HG03097 (cell line): ENCODE measurements at regions not wholly inside any gene's neighbourhood (a gene's known extent, or its start where the extent isn't known, plus 50 kb on each side); places are given as distances from the start of the nearest gene placed in this dataset.

Experiments used
- ATAC-seq: cut with Tn5 transposase; IDR thresholded peaks from one replicate; pipeline ENCODE4 v1.9.1; 2021; ENCODE audit not compliant: unreplicated experiment, low FRiP score

- no peak for ATAC-seq
Observed at GRCh38 chr10:111432588-111432987, 355.8 kb downstream of the ADRA2A start.

DNA sequence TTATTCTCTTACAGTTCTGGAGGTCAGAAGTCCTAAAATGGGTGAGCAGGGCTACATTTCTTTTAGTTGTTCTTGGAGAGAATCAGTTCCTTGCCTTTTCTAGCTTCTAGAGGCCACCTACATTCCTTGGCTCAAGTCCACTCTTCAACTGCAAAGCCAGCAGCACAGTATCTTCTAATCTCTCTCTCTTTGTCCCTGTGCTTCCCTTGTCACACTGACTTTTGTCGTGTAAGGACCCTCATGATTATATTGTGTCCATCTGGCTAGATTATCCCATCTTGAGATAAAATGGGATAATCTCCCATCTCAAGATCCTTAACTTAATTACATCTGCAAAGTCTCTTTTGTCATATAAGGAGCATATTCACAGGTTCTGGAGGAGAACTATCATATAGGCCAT lies 359.0 kb downstream of the ADRA2A start:
- no peak for ATAC-seq

- ATAC-seq = no peak
Observed at GRCh38 chr10:111439034-111439842, 362.4 kb downstream of the ADRA2A start.

GRCh38 chr10:111440501-111440900 lies 363.7 kb downstream of the ADRA2A start:
- ATAC-seq = no peak

GRCh38 chr10:111445667-111446066 lies 368.8 kb downstream of the ADRA2A start:
- ATAC-seq = no peak

DNA sequence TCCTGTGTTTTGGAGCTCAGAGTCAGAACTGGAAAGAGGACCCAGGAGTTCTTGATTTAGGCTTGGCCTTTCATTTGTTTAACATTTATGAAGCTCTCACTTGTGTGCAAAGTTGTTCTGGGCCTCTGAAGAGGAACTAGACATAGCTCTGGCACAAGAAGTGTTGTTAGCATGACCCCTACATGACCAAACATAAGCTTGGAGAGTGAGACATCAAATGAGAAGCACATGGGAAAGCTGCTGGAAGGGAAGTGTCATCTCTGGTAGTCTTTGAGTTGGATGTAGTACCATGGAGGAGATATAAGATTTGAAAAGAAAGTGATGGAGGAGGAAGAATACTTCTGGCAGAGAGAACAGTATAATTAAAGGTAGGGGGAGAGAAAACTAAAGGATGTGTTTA lies 370.1 kb downstream of the ADRA2A start:
- no peak for ATAC-seq

- no peak for ATAC-seq
Observed at GRCh38 chr10:111452153-111452552, 375.3 kb downstream of the ADRA2A start.

DNA sequence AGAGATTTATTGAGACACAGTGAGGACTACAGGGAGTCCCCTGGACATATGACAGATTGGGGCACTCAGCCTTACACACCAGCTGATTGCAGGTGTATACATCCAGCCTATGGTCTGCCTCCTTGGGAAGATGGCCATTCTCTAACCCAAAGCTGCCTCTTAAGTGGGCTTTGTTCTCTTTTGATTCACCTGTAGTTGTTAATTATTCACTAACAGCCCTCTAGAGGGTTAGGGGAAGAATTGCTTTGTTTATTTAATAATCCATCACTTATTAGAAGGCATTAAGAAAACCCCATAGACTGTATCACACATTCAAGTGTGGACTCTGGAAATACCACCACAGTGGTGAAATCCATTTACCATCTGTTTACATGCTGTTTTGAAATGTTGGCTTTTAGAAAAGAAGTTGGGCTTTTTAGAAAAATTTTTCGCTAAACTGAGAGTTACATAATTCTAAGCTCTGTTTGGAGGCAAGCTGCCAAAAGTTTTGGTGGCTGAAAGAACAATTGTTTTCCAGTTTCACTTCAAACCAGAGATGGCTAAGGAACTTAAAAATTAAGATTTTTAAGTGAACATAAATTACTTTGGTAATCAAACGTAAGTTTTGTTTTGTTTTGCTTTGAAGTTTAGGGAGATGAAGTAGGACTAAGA lies 379.1 kb downstream of the ADRA2A start:
- no peak for ATAC-seq

DNA sequence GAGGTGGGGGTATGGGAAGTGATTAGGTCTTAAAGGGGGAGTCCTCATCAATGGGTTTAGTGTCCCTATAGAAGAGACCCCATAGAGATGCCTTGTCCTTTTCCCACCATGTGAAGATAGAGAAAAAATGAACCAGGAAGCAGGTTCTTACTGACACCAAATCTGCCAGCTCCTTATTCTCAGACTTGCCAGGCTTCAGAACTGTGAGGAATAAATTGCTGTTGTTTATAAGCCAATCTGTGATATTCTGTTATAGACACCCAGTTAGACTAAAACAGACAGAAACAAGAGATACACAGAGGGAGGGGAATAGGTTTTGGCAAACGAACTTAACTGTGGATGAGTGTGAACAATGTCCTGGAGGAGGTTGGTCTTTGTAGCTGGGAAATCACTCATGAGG lies 381.4 kb downstream of the ADRA2A start:
- ATAC-seq = no peak

DNA sequence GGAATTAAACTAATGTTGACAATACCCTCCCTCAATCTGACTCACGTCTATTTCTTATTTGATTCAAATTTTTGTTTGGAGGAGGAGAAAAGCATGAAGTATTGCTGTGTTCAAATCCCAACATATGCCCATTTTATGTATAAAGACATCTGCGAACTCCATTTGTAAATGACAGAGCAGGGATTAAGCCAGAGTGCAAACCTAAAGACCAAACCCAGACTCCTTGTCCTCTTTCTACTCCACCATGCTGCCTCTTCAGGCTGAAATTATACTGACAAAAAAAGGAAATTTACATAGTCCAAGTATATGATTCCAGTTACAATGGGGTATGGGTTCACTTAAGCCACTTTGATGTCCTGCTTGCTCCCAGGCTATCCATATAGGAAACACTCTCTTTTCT lies 383.1 kb downstream of the ADRA2A start:
- ATAC-seq = no peak

GRCh38 chr10:111472445-111472844 lies 395.6 kb downstream of the ADRA2A start:
- no peak for ATAC-seq

- no peak for ATAC-seq
Observed at GRCh38 chr10:111473361-111473760, 396.5 kb downstream of the ADRA2A start.

DNA sequence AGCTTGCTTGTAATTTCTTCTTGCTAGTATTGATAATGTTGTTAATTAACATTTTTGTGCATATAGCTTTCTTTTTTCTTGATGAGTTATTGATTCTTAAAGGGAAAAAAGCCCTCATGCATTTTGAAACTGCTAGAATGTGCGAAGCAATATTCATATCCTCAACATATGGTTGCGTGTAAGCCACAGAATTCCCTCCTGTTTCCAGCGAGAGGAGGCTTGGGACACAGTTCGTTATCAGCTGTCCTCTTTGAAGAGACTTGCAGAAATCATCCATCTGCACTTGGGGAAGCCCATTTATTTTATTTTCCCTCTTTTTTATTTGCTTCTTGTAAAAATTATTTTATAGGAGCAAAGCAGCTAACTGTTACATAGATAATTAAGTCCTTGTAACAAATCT lies 398.0 kb downstream of the ADRA2A start:
- ATAC-seq = no peak

DNA sequence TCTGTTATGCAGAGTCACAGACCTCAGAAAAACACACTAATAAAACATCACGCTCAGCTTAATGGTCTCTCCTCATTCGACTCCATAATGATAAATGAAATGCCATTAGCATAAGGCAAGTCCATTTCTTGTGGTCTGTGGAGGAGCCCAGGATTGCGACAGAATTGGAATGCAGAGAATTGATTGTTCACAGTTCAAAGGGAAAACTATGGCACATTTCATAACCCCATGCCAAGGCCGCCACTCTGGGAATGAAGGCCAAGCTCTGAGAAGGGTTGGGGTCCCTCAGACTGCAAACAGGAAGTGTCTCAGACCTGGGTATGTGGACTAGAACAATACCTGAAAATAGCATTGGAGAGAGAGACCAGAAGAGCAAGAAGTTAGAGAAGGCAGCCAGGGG lies 398.9 kb downstream of the ADRA2A start:
- ATAC-seq = no peak

GRCh38 chr10:111478651-111479050 lies 401.8 kb downstream of the ADRA2A start:
- no peak for ATAC-seq

- no peak for ATAC-seq
Observed at GRCh38 chr10:111479966-111480365, 403.1 kb downstream of the ADRA2A start.

DNA sequence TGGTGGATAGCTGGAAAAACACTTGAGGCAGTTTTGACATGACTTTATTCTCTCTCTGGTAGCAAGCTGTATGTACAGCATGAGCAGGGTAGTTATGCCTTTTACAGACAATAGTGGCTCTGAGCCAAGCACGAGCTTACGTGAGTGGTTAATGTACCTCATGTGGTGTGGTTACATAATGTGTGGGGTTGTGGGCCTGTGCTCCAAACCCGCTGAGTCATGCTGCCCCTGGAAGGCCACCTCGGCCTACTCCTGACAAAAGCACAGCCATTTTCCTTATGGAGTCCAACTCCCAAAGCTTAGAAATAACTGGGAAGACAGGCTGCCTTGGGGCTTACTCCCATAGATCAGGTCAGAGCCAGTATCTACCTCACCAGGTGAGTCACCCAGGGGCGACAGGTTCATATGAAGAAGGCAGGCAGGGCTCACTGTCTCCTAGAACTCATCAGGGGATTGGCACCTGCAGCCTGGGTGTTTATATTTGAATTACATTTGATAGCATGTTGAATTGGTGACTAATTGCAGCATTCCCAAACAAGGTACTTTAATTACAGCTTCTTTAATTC lies 404.5 kb downstream of the ADRA2A start:
- ATAC-seq = no peak

DNA sequence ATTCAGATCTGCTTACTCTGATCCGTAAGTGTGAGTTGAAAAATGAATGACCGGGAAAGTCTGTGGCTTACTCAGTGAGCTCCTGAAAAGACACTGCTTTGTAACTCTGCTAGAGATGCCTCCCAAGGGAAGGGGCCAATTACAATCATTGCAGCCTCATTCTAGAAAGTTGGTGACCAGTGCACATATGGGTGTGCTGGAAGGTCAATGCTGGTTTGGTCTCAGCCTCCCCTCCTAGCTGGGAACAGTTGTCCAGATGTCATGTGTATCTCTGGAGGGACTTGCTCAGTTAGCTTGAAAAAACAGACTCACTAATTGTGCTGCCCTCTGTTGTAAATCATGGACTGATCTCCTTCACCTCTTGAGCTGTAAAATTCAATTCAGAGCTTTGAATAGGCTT lies 405.0 kb downstream of the ADRA2A start:
- ATAC-seq = no peak

DNA sequence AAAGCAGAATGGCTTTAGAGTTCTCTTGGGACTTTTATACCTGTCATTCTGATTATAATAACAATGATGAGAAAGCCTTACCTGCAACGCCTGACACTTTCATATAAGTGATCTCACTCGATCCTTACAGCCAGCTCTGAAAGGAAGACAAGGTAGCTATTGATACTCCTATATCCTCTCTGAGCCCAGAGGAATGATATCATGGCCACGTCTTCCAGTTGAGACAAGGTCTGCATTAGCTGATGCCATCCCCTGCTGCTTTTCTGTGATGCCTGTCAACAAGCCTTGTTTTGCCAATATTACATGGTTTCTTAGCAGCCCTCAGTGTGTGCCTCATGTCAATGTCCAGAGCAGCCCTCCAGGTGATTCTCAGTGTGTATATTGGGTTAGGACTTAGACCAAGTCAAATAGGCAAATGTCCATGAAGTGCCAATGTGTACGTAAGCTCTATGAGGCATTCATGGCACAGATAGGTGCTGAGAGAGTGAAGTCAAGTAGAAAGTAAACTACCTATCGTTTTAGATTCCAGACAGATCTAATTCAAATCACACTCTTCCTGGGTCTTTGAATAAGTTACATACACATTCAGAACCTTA lies 405.9 kb downstream of the ADRA2A start:
- no peak for ATAC-seq

DNA sequence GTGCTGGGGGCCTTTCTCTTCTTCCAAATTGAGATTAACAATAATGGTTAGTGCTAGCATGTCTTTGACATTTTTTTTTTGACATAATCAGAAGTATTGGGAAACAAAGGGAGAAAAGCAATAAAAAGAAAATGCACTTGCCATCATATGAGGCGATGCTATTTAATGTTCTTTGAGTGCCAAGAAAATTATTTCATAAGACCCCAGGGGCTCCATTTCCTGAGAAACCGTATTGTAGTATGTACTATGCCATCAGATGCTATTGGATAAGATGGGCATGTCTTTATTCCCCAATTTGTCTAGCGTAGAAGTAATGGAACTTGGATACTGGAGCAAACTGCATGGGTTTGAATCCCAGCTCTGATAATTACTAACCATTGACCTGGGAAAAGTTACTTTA lies 408.9 kb downstream of the ADRA2A start:
- no peak for ATAC-seq

DNA sequence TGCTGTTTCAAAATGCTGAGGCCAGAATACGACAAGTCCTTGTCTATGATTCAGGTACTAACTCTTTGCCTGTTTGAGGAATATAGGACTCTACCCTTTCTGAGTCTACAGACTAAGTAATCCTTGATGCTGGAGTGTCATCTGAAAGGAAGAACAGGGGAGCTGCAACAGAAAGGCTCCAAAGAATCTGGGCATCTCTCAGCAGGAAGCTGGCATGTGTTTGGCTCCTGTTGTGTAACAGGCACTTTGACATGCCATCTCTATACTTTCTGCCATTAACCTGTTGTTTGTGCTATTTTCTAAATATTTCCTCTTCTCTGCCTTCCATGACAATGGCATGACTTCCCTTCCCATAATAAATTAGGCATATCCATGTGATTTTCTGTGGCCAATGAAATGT lies 409.5 kb downstream of the ADRA2A start:
- ATAC-seq = no peak

DNA sequence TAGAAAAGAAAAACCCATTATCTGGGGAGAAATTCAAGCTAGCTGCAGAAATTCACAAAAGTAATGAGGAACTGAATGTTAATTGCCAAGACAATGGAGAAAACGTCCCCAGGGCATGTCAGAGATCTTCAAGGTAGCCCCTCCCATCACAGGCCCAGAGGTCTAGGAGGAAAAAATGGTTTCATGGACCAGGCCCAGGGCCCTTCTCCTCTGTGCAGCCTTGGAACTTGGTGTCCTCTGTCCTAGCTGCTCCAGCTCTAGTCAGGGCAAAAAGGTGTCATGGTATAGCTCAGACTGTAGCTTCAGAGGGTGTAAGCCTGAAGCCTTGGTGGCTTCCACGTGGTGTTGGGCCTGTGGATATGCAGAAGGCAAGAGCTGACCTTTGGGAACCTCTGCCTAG lies 411.8 kb downstream of the ADRA2A start:
- no peak for ATAC-seq
